DMS 273 (cell line): ENCODE measurements at regions not wholly inside any gene's neighbourhood (a gene's known extent, or its start where the extent isn't known, plus 50 kb on each side); places are given as distances from the start of the nearest gene placed in this dataset.

Source experiments
- DNase-seq: peaks from one replicate; lab custom pipeline; 2025; ENCODE audit not compliant: unreplicated experiment; lab: John Stamatoyannopoulos, UW

- no peak for DNase-seq
Observed at GRCh38 chr5:2119573-2119972, 236.8 kb upstream of the IRX4 start.

- DNase-seq: no peak
Observed at GRCh38 chr5:2113348-2114131, 230.8 kb upstream of the IRX4 start.

- no peak for DNase-seq
Observed at GRCh38 chr5:2112173-2113025, 229.7 kb upstream of the IRX4 start.

DNA sequence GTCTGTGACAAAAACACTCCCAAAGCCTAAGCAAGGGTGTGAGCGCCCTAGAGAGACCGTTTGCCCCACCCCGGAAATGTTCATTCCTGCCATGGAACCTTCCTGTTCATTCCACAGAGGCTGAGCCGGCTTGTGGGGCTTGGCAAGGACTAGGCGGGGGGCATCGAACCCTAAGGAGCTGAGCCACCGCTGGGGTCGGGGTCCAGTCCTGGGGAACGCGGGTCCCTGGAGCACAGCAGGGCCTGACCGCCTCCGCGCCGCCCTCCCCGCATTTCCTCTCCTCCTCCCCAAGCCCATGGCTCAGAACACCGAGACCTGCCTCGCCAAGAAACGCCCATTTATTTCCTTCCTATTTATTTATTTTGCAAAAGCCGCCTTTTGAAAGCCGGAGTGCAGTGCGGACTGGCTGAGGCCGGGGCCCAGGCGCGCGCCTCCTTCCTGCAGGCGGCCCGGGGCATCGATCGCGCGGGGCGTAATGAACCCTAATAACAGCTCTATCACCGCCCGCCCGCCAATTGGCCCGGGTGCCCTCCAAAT is 228.9 kb upstream of the IRX4 start:
- no peak for DNase-seq

- no peak for DNase-seq
Observed at GRCh38 chr5:2110934-2111462, 228.3 kb upstream of the IRX4 start.

DNA sequence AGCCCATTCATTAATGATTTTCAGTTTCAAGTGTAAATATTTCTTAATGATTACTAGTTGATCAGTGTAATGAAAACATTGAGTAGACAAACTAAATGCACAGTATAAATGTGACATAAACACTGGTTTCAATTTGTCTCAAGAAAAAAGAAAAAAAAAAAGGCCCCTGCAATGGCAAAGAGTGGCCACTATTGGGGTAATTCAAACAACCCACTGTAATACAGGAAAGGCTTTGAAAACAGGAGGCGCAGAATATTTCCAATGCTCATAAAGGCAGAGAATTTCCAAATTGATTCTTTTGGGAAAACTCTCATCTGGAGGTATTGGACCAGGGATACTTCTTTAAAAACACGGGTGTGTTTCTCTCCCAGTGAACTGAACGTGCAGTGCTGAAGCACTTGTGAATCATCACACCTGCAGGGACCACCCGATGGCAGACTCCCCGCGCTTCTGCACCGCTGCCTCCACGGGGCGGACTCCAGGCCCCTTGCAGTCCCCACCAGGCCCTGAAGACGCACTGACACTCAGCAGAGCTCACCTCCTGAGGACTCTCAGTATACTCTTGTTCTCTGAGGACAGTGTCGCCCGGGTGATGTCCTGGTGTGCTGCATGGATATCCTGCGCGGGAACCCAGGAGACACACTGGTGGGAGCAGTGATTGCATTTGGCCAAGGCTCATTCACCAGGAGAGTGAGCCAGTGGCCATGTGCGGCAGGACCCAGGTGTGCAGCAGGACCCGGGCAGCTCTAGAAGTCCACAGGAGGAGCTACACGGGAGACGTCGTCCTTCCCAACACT is 227.6 kb upstream of the IRX4 start:
- DNase-seq: no peak

DNA sequence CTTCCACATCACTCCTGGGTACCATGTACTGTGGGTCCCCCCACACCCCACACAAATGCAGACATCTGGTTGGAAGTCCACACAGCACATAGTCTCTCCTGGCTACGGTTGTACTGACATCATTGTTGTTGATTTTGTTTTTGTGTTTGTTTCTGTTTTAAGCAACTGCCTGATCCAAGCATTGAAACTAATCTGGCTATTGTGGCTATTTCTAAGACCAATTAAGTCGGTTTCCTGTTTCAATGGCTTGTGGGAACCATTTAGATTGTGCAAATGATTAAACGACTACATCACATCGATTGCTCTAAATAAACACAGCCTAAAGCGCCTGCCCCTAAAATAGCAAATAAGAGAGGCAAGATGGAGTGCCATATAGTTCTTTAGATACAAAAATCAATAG is 226.8 kb upstream of the IRX4 start:
- no peak for DNase-seq

- DNase-seq: no peak
Observed at GRCh38 chr5:2106721-2107120, 224.0 kb upstream of the IRX4 start.

- no peak for DNase-seq
Observed at GRCh38 chr5:2105141-2105540, 222.4 kb upstream of the IRX4 start.

DNA sequence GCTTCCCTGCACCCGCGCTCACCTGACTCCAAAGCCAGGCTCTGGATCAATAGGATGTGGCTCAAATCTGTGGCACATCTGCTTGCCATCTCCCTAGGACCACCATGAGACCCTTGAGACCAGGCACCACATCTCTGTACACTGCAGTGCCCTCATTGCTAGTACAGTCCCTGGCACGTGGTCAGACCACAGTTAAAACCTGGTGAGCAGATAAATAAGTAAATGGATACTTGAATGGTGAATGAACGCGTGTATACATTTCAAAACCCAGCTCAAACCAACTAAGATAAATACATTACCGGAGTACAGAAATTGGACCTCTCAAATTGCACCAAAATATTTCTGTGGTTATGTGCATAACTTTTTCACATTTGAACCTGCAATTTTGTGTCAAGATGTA is 221.2 kb upstream of the IRX4 start:
- DNase-seq: no peak

GRCh38 chr5:2102819-2103776 is 220.4 kb upstream of the IRX4 start:
- no peak for DNase-seq

DNA sequence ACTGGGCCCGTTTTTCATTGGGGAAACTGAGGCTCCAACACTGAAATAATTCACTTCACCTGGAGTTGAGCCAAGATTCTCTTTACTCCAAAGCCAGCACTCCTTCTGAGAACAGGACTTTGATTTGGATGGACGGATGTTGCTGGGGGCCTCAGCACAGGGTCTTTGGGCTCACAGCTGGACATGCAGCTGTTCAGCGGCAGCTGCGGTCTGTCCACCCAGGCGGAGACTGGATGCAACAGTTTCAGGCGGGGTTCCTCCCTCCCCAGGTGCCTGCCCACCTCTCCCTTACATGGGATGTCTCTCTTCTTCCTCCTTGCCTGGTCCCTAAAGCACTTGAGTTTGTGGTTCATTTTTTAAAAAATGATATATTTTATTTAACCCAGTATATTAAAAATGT is 219.0 kb upstream of the IRX4 start:
- DNase-seq: no peak

GRCh38 chr5:2096887-2097505 is 214.3 kb upstream of the IRX4 start:
- DNase-seq: no peak

- DNase-seq: no peak
Observed at GRCh38 chr5:2095011-2095410, 212.3 kb upstream of the IRX4 start.

DNA sequence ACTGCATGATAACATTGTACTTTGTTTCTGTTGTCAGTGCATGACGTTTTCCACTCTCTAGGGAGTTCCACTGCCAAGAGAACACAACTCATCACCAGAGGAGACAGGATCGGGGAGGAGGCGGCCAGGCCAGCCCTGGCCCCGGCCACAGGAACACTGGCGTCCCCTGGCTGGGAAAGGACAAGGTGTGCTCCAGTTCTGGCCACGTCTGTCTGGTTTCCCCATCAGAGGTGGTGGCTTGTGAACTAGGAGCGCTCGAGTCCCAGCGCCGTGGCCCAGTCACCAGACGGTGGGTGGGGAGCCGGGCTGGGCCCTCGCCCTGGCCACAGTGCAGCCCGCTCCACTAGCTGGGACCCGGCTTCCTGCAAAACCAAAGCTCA is 211.9 kb upstream of the IRX4 start:
- no peak for DNase-seq

GRCh38 chr5:2093859-2094615 is 211.3 kb upstream of the IRX4 start:
- DNase-seq: no peak

- no peak for DNase-seq
Observed at GRCh38 chr5:2091921-2092320, 209.2 kb upstream of the IRX4 start.

DNA sequence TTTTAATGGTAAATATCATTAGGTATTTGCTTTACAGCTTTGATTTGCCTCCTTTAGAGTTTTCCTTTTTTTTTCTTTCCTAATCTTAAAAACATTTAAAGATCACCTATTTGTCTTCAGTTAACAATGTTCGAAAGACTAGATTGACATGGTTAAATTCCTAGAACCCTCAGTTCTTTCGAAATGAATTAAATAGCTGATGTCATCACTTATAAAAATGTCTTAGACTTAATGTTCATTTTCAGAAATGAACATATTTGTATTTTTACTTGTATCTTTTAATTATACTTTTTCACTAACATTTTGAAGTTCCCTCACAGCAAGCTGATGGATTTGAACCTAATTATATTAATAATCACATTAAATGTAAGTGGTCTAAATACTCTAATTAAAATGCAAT is 205.3 kb upstream of the IRX4 start:
- DNase-seq: no peak

DNA sequence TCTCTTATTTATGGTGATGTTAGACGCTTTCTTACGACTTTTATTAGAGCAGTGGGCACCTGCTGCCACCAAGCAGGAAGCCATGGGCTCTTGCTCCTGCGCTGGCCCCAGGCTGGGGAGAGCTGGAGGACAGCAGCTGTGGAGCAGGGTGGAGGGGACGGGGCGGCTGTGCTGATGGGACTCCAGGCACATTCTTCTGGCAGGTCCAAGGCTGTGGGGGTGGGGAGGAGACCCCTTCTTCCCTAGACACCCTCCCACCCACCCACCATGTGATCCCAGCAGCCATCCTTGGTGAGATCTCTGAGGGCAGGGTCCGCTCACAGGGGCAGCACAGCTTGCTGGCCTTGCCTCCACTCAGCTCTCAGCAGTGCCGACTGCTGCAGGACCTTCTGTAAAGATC is 192.6 kb upstream of the IRX4 start:
- DNase-seq: no peak
